ENCODE measurements at regions not wholly inside any gene's neighbourhood (a gene's known extent, or its start where the extent isn't known, plus 50 kb on each side); places are given as distances from the start of the nearest gene placed in this dataset.

GRCh38 chr19:14318873-14319272, 62.4 kb upstream of the ADGRE5 start:
- DNase-seq, result no peak
- H3K4me3 ChIP-seq (ENCODE audit: low read depth, low read length), result no peak overlapping the region
- in situ Hi-C loops (cut with HindIII; ENCODE audit: low pct_ligation_motif_present, low sequenced_read_pairs), result no loop called here
- no peaks in the 10 kb centered on the region for H3K27me3 ChIP-seq (replicated peaks)
- H3K27ac ChIP-seq, result no peak overlapping the region
- peak; percentile 52 for TF ChIP-seq CTCF (IDR thresholded peaks at IDR 0.05; ENCODE audit: low read depth, low read length, missing control alignments)
- no peaks in the 10 kb centered on the region for H3K36me3 ChIP-seq (replicated peaks)

GRCh38 chr19:14317157-14317556, 64.1 kb upstream of the ADGRE5 start:
- no peak overlapping the region for H3K27ac ChIP-seq
- in situ Hi-C loops (cut with HindIII; ENCODE audit: low pct_ligation_motif_present, low sequenced_read_pairs), result no loop called here
- H3K27me3 ChIP-seq (replicated peaks), result no peaks in the 10 kb centered on the region
- DNase-seq, result no peak
- TF ChIP-seq CTCF (IDR thresholded peaks at IDR 0.05; ENCODE audit: low read depth, low read length, missing control alignments), result no peak
- H3K36me3 ChIP-seq (replicated peaks), result no peaks in the 10 kb centered on the region
- no peak overlapping the region for H3K4me3 ChIP-seq (ENCODE audit: low read depth, low read length)

- TF ChIP-seq CTCF (IDR thresholded peaks at IDR 0.05; ENCODE audit: low read depth, low read length, missing control alignments), result peak; percentile 38
- Histone ChIP-seq H3K36me3 (replicated peaks) (no peaks in the 10 kb centered on the region), H3K27ac (no peak overlapping the region), H3K4me3 (ENCODE audit: low read depth, low read length) (no peak overlapping the region), H3K27me3 (replicated peaks) (no peaks in the 10 kb centered on the region)
- DNase-seq, result no peak
- in situ Hi-C loops (cut with HindIII; ENCODE audit: low pct_ligation_motif_present, low sequenced_read_pairs), result no loop called here
Measured at GRCh38 chr19:14315433-14315832, 65.8 kb upstream of the ADGRE5 start.

- no peak for TF ChIP-seq CTCF (IDR thresholded peaks at IDR 0.05; ENCODE audit: low read depth, low read length, missing control alignments)
- in situ Hi-C loops (cut with HindIII; ENCODE audit: low pct_ligation_motif_present, low sequenced_read_pairs), result no loop called here
- Histone ChIP-seq H3K4me3 (ENCODE audit: low read depth, low read length) (no peak overlapping the region), H3K27ac (no peak overlapping the region), H3K27me3 (replicated peaks) (no peaks in the 10 kb centered on the region), H3K36me3 (replicated peaks) (no peaks in the 10 kb centered on the region)
- no peak for DNase-seq
Measured at GRCh38 chr19:14310055-14310454, 71.2 kb upstream of the ADGRE5 start.

GRCh38 chr19:14305706-14306105, 75.5 kb upstream of the ADGRE5 start:
- no peak overlapping the region for H3K27ac ChIP-seq
- no peak for DNase-seq
- no peak for TF ChIP-seq CTCF (IDR thresholded peaks at IDR 0.05; ENCODE audit: low read depth, low read length, missing control alignments)
- H3K27me3 ChIP-seq (replicated peaks), result no peaks in the 10 kb centered on the region
- no peak overlapping the region for H3K4me3 ChIP-seq (ENCODE audit: low read depth, low read length)
- in situ Hi-C loops (cut with HindIII; ENCODE audit: low pct_ligation_motif_present, low sequenced_read_pairs), result no loop called here
- no peaks in the 10 kb centered on the region for H3K36me3 ChIP-seq (replicated peaks)

GRCh38 chr19:14301150-14301549, 80.1 kb upstream of the ADGRE5 start:
- Histone ChIP-seq H3K36me3 (replicated peaks) (no peaks in the 10 kb centered on the region), H3K27me3 (replicated peaks) (no peaks in the 10 kb centered on the region), H3K27ac (no peak overlapping the region), H3K4me3 (ENCODE audit: low read depth, low read length) (no peak overlapping the region)
- no peak for TF ChIP-seq CTCF (IDR thresholded peaks at IDR 0.05; ENCODE audit: low read depth, low read length, missing control alignments)
- in situ Hi-C loops (cut with HindIII; ENCODE audit: low pct_ligation_motif_present, low sequenced_read_pairs), result no loop called here
- no peak for DNase-seq

Measured in brain microvascular endothelial cell (primary cell).